ENCODE measurements at regions not wholly inside any gene's neighbourhood (a gene's known extent, or its start where the extent isn't known, plus 50 kb on each side); places are given as distances from the start of the nearest gene placed in this dataset.

GRCh38 chr12:72082986-72083820, 144.6 kb downstream of the TPH2 start:
- peaks cover 4% of the 10 kb centered on the region for H3K9me3 Mint-ChIP-seq (ENCODE audit: low read depth)
- H3K27ac Mint-ChIP-seq = no peak overlapping the region
- no peaks in the 10 kb centered on the region for H3K4me1 Mint-ChIP-seq (ENCODE audit: low read depth)
- no peak for TF ChIP-seq CTCF (IDR thresholded peaks at IDR 0.05; ENCODE audit: unreplicated experiment)
- no peak overlapping the region for H3K4me3 Mint-ChIP-seq (ENCODE audit: low read depth)
- DNase-seq (ENCODE audit: low spot score, unreplicated experiment) = no peak
- H3K36me3 Mint-ChIP-seq (ENCODE audit: insufficient read depth) = no peaks in the 10 kb centered on the region
- H3K27me3 Mint-ChIP-seq = no peaks in the 10 kb centered on the region

- H3K9me3 Mint-ChIP-seq (ENCODE audit: low read depth) = peaks cover 4% of the 10 kb centered on the region
- H3K27me3 Mint-ChIP-seq = no peaks in the 10 kb centered on the region
- H3K36me3 Mint-ChIP-seq (ENCODE audit: insufficient read depth) = no peaks in the 10 kb centered on the region
- H3K4me3 Mint-ChIP-seq (ENCODE audit: low read depth) = no peak overlapping the region
- no peaks in the 10 kb centered on the region for H3K4me1 Mint-ChIP-seq (ENCODE audit: low read depth)
- no peak for TF ChIP-seq CTCF (IDR thresholded peaks at IDR 0.05; ENCODE audit: unreplicated experiment)
- no peak overlapping the region for H3K27ac Mint-ChIP-seq
- DNase-seq (ENCODE audit: low spot score, unreplicated experiment) = no peak
These were observed 145.4 kb downstream of the TPH2 start for GRCh38 chr12:72084061-72084460.

- Mint-ChIP-seq H3K9me3 (ENCODE audit: low read depth) (no peaks in the 10 kb centered on the region), H3K4me1 (ENCODE audit: low read depth) (no peaks in the 10 kb centered on the region), H3K36me3 (ENCODE audit: insufficient read depth) (no peaks in the 10 kb centered on the region), H3K27me3 (no peaks in the 10 kb centered on the region), H3K27ac (no peak overlapping the region), H3K4me3 (ENCODE audit: low read depth) (no peak overlapping the region)
- DNase-seq (ENCODE audit: low spot score, unreplicated experiment) = no peak
- no peak for TF ChIP-seq CTCF (IDR thresholded peaks at IDR 0.05; ENCODE audit: unreplicated experiment)
These were observed 146.2 kb downstream of the TPH2 start for GRCh38 chr12:72084880-72085279.

- H3K36me3 Mint-ChIP-seq (ENCODE audit: insufficient read depth) = peaks cover 1% of the 10 kb centered on the region
These were observed 151.0 kb downstream of the TPH2 start for GRCh38 chr12:72089678-72090077.

GRCh38 chr12:72093424-72093823, 154.8 kb downstream of the TPH2 start:
- H3K27ac Mint-ChIP-seq = no peak overlapping the region
- H3K9me3 Mint-ChIP-seq (ENCODE audit: low read depth) = peaks cover 9% of the 10 kb centered on the region
- H3K4me1 Mint-ChIP-seq (ENCODE audit: low read depth) = peaks cover 2% of the 10 kb centered on the region
- no peak for TF ChIP-seq CTCF (IDR thresholded peaks at IDR 0.05; ENCODE audit: unreplicated experiment)
- H3K4me3 Mint-ChIP-seq (ENCODE audit: low read depth) = no peak overlapping the region
- H3K36me3 Mint-ChIP-seq (ENCODE audit: insufficient read depth) = peaks cover 1% of the 10 kb centered on the region
- DNase-seq (ENCODE audit: low spot score, unreplicated experiment) = no peak
- no peaks in the 10 kb centered on the region for H3K27me3 Mint-ChIP-seq

More at GRCh38 chr12:72089678-72090077, 151.0 kb downstream of the TPH2 start:
- H3K4me3 Mint-ChIP-seq (ENCODE audit: low read depth) = no peak overlapping the region
- TF ChIP-seq CTCF (IDR thresholded peaks at IDR 0.05; ENCODE audit: unreplicated experiment) = no peak
- H3K27me3 Mint-ChIP-seq = no peaks in the 10 kb centered on the region
- no peak overlapping the region for H3K27ac Mint-ChIP-seq
- DNase-seq (ENCODE audit: low spot score, unreplicated experiment) = no peak
- H3K9me3 Mint-ChIP-seq (ENCODE audit: low read depth) = peaks cover 9% of the 10 kb centered on the region
- peaks cover 2% of the 10 kb centered on the region for H3K4me1 Mint-ChIP-seq (ENCODE audit: low read depth)
